Activated T-helper 1 cell treated with Interleukin-2 at 50 U/mL for 16 hours (primary cell): ENCODE measurements at regions not wholly inside any gene's neighbourhood (a gene's known extent, or its start where the extent isn't known, plus 50 kb on each side); places are given as distances from the start of the nearest gene placed in this dataset.

Experiments
- DNase-seq: peaks from one replicate; pipeline ENCODE4 v3.0.0-alpha.2; 2020; ENCODE audit warnings: low read depth

- DNase-seq = no peak
These were observed 71.0 kb downstream of the RFLNA start for GRCh38 chr12:124365726-124366430.
